Daoy (cell line): ENCODE measurements at regions not wholly inside any gene's neighbourhood (a gene's known extent, or its start where the extent isn't known, plus 50 kb on each side); places are given as distances from the start of the nearest gene placed in this dataset.
"Not testable (repeated sequence)": the region's sequence is repeated elsewhere in the genome, so short reads cannot be mapped to it uniquely, and the experiment has no call there.

Experiments
- DNase-seq: peaks from one replicate; pipeline ENCODE4 v3.0.0-alpha.2; 2015; ENCODE audit warnings: low read depth

GRCh38 chr5:162209005-162209605 lies 141.5 kb downstream of the GABRG2 start:
- no peak for DNase-seq

- DNase-seq = no peak
These were observed 147.0 kb downstream of the GABRG2 start for GRCh38 chr5:162214551-162214950.

- DNase-seq = no peak
These were observed 149.5 kb downstream of the GABRG2 start for GRCh38 chr5:162217037-162217436.

- no peak for DNase-seq
These were observed 154.3 kb downstream of the GABRG2 start for GRCh38 chr5:162221910-162222309.

- DNase-seq = no peak
These were observed 159.5 kb downstream of the GABRG2 start for GRCh38 chr5:162227075-162227474.

- DNase-seq = no peak
These were observed 162.8 kb downstream of the GABRG2 start for GRCh38 chr5:162230348-162230747.

- DNase-seq = no peak
These were observed 163.9 kb downstream of the GABRG2 start for GRCh38 chr5:162231522-162231921.

- no peak for DNase-seq
These were observed 173.2 kb downstream of the GABRG2 start for GRCh38 chr5:162240734-162241133.

- DNase-seq = no peak
These were observed 174.8 kb downstream of the GABRG2 start for GRCh38 chr5:162242416-162242815.

- DNase-seq = no peak
These were observed 176.1 kb downstream of the GABRG2 start for GRCh38 chr5:162243651-162244050.

- DNase-seq = no peak
These were observed 180.6 kb downstream of the GABRG2 start for GRCh38 chr5:162248107-162248713.

- DNase-seq = no peak
These were observed 189.1 kb downstream of the GABRG2 start for GRCh38 chr5:162256711-162257110.

- no peak for DNase-seq
These were observed 201.3 kb downstream of the GABRG2 start for GRCh38 chr5:162268694-162269481.

GRCh38 chr5:162272417-162272816 lies 204.8 kb downstream of the GABRG2 start:
- DNase-seq = no peak

- no peak for DNase-seq
These were observed 207.1 kb downstream of the GABRG2 start for GRCh38 chr5:162274679-162275078.

GRCh38 chr5:162275387-162275786 lies 207.8 kb downstream of the GABRG2 start:
- DNase-seq = not testable (repeated sequence)

GRCh38 chr5:162282191-162282590 lies 214.6 kb downstream of the GABRG2 start:
- DNase-seq = no peak

GRCh38 chr5:162283609-162284008 lies 216.0 kb downstream of the GABRG2 start:
- DNase-seq = no peak

- DNase-seq = no peak
These were observed 221.2 kb downstream of the GABRG2 start for GRCh38 chr5:162288647-162289296.

GRCh38 chr5:162289489-162289888 lies 221.9 kb downstream of the GABRG2 start:
- no peak for DNase-seq

- no peak for DNase-seq
These were observed 232.2 kb downstream of the GABRG2 start for GRCh38 chr5:162299793-162300192.

- no peak for DNase-seq
These were observed 233.8 kb downstream of the GABRG2 start for GRCh38 chr5:162301356-162301755.

- no peak for DNase-seq
These were observed 255.9 kb downstream of the GABRG2 start for GRCh38 chr5:162323466-162323865.
